ENCODE measurements at regions not wholly inside any gene's neighbourhood (a gene's known extent, or its start where the extent isn't known, plus 50 kb on each side); places are given as distances from the start of the nearest gene placed in this dataset.

DNA sequence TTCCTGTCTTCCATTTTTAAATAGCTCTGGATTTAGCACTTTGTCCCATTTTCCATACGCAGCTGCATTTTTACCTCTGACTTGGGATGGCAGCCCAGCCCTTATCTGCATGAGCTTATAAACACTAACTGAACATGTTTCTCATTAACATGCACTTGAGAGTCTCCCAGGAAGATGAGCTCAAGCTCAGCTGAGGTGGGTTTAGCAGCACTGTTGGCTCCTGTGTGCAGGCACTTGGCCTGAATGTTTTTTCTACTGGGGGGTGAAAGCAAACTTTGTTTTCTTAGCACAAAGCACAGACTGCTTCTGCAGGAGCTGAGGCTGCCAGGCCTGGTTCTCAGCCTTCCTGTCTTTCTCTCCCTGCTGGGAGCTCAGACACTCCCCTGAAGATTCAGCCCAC is 1093.6 kb upstream of the AUTS2 start:
- no peaks in the 10 kb centered on the region for H3K4me1 ChIP-seq (ENCODE audit: insufficient read depth, low read length)
- intact Hi-C loops (cut with micrococcal nuclease) = no loop called here
- POLR2A ChIA-PET (ENCODE audit: unreplicated experiment) = no interaction called here
- CTCF ChIA-PET = no interaction called here
- H3K9me2 ChIP-seq (replicated peaks; ENCODE audit: low read length) = no peaks in the 10 kb centered on the region
- DNase-seq = no peak
- H3K9ac ChIP-seq (ENCODE audit: low read length) = no peak overlapping the region
- no peak overlapping the region for H3K4me2 ChIP-seq (ENCODE audit: low read length)
- no peak overlapping the region for H2AFZ ChIP-seq (ENCODE audit: low read length)
- peaks cover 11% of the 10 kb centered on the region; the same call in 1 of the 2 replicates for H3K9me3 ChIP-seq (ENCODE audit: low read length)
- TF ChIP-seq EZH2 (IDR thresholded peaks at IDR 0.05; ENCODE audit: low read length, unreplicated experiment) = no peak
- no peak for TF ChIP-seq EZH2phosphoT487 (IDR thresholded peaks at IDR 0.05; ENCODE audit: borderline replicate concordance, low read length)
- TF ChIP-seq, protein P1, sequence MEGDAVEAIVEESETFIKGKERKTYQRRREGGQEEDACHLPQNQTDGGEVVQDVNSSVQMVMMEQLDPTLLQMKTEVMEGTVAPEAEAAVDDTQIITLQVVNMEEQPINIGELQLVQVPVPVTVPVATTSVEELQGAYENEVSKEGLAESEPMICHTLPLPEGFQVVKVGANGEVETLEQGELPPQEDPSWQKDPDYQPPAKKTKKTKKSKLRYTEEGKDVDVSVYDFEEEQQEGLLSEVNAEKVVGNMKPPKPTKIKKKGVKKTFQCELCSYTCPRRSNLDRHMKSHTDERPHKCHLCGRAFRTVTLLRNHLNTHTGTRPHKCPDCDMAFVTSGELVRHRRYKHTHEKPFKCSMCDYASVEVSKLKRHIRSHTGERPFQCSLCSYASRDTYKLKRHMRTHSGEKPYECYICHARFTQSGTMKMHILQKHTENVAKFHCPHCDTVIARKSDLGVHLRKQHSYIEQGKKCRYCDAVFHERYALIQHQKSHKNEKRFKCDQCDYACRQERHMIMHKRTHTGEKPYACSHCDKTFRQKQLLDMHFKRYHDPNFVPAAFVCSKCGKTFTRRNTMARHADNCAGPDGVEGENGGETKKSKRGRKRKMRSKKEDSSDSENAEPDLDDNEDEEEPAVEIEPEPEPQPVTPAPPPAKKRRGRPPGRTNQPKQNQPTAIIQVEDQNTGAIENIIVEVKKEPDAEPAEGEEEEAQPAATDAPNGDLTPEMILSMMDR (conservative IDR thresholded peaks at IDR 0.05; ENCODE audit: low read depth, low read length) = no peak
- ATAC-seq = no peak
- H3K36me3 ChIP-seq (ENCODE audit: low read depth, low read length) = no peaks in the 10 kb centered on the region
- no peak overlapping the region for H3K4me3 ChIP-seq (ENCODE audit: low read length)
- no peaks in the 10 kb centered on the region for H3K27me3 ChIP-seq (ENCODE audit: low read length)
- H3F3A ChIP-seq (ENCODE audit: low read length, unreplicated experiment) = no peaks in the 10 kb centered on the region
- no peaks in the 10 kb centered on the region for H3K79me2 ChIP-seq (ENCODE audit: low read length)
- no peaks in the 10 kb centered on the region for H4K20me1 ChIP-seq (ENCODE audit: low read length)
- no TSS peak for BruUV-seq (replicated peaks)
- no peak overlapping the region for H3K27ac ChIP-seq (ENCODE audit: low read length)

DNA sequence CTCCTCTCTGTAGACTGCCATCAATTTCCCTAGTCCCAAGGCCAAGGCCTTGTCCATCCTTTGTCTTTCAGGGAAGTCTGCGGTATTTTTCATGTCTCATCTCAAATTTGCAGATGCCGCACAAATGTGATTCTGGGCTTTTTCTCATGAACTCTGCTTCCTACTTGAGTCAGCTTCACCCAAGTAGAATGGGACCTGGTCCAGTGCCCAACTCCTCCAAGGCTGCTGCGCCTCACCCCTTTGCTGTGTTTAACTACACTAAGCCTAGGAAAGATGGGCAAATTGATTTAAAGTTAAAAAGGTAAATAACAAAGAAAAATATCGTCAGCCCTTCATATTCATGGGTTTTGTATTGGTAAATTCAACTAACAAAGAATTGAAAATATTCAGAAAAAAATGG is 1092.6 kb upstream of the AUTS2 start:
- Histone ChIP-seq H3K4me3 (ENCODE audit: low read length) (no peak overlapping the region), H3F3A (ENCODE audit: low read length, unreplicated experiment) (no peaks in the 10 kb centered on the region), H4K20me1 (ENCODE audit: low read length) (no peaks in the 10 kb centered on the region), H3K4me1 (ENCODE audit: insufficient read depth, low read length) (no peaks in the 10 kb centered on the region), H3K9me2 (replicated peaks; ENCODE audit: low read length) (no peaks in the 10 kb centered on the region), H3K36me3 (ENCODE audit: low read depth, low read length) (no peaks in the 10 kb centered on the region), H3K79me2 (ENCODE audit: low read length) (no peaks in the 10 kb centered on the region), H3K9ac (ENCODE audit: low read length) (no peak overlapping the region), H3K27ac (ENCODE audit: low read length) (no peak overlapping the region), H3K4me2 (ENCODE audit: low read length) (no peak overlapping the region), H2AFZ (ENCODE audit: low read length) (no peak overlapping the region), H3K27me3 (ENCODE audit: low read length) (no peaks in the 10 kb centered on the region), H3K9me3 (ENCODE audit: low read length) (peaks cover 11% of the 10 kb centered on the region; the same call in 1 of the 2 replicates)
- CTCF ChIA-PET = no interaction called here
- intact Hi-C loops (cut with micrococcal nuclease) = no loop called here
- no TSS peak for BruUV-seq (replicated peaks)
- DNase-seq = no peak
- no peak for ATAC-seq
- POLR2A ChIA-PET (ENCODE audit: unreplicated experiment) = no interaction called here
- TF ChIP-seq, protein P1 (conservative IDR thresholded peaks at IDR 0.05; ENCODE audit: low read depth, low read length) = no peak
- TF ChIP-seq EZH2 (IDR thresholded peaks at IDR 0.05; ENCODE audit: low read length, unreplicated experiment) = no peak
- TF ChIP-seq EZH2phosphoT487 (IDR thresholded peaks at IDR 0.05; ENCODE audit: borderline replicate concordance, low read length) = no peak

DNA sequence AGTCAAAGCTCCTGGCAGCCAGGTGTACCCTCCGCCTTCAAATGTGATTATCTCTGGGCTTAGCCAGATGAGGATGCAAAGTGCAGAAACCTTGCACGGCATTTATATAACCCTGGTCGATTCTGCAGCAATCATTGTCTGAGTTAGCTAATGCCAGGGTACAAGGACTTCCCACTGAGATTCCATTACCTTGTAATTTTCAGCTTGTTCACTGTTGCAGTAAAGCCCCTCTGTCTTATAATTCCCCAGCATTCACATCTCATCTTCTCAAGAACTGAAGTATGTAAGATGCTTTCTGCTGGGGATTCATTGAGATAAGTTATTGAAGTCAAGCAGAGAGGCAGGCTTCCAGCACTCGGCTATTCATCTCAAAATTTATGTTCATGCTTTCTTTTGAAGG is 1090.6 kb upstream of the AUTS2 start:
- Histone ChIP-seq H3K27ac (ENCODE audit: low read length) (no peak overlapping the region), H4K20me1 (ENCODE audit: low read length) (no peaks in the 10 kb centered on the region), H3K4me2 (ENCODE audit: low read length) (no peak overlapping the region), H3K4me1 (ENCODE audit: insufficient read depth, low read length) (no peaks in the 10 kb centered on the region), H3K27me3 (ENCODE audit: low read length) (no peaks in the 10 kb centered on the region), H3K9ac (ENCODE audit: low read length) (no peak overlapping the region), H3K9me2 (replicated peaks; ENCODE audit: low read length) (no peaks in the 10 kb centered on the region), H3F3A (ENCODE audit: low read length, unreplicated experiment) (no peaks in the 10 kb centered on the region), H3K36me3 (ENCODE audit: low read depth, low read length) (no peaks in the 10 kb centered on the region), H3K79me2 (ENCODE audit: low read length) (no peaks in the 10 kb centered on the region), H3K4me3 (ENCODE audit: low read length) (no peak overlapping the region), H3K9me3 (ENCODE audit: low read length) (peaks cover 11% of the 10 kb centered on the region; the same call in 1 of the 2 replicates), H2AFZ (ENCODE audit: low read length) (no peak overlapping the region)
- intact Hi-C loops (cut with micrococcal nuclease) = no loop called here
- TF ChIP-seq, protein P1 (conservative IDR thresholded peaks at IDR 0.05; ENCODE audit: low read depth, low read length) = no peak
- no peak for TF ChIP-seq EZH2phosphoT487 (IDR thresholded peaks at IDR 0.05; ENCODE audit: borderline replicate concordance, low read length)
- TF ChIP-seq EZH2 (IDR thresholded peaks at IDR 0.05; ENCODE audit: low read length, unreplicated experiment) = no peak
- CTCF ChIA-PET = no interaction called here
- DNase-seq (no peak), ATAC-seq (no peak)
- POLR2A ChIA-PET (ENCODE audit: unreplicated experiment) = no interaction called here
- BruUV-seq (replicated peaks) = no TSS peak
